WERI-Rb-1 (cell line): ENCODE measurements at regions not wholly inside any gene's neighbourhood (a gene's known extent, or its start where the extent isn't known, plus 50 kb on each side); places are given as distances from the start of the nearest gene placed in this dataset.

ENCODE experiments used
- DNase-seq: peaks from one replicate; pipeline ENCODE4 v3.0.0-alpha.2; 2020
- H3K27ac ChIP-seq: fragments of 250-450 bp; sonication (Bioruptor Pico); 2 replicates; pipeline ENCODE4 v1.5.1; 2020; ENCODE audit warnings: mild to moderate bottlenecking, moderate library complexity
- H3K27me3 ChIP-seq: fragments of 250-450 bp; sonication (Bioruptor Pico); 2 replicates; pipeline ENCODE4 v1.5.1; 2021; ENCODE audit warnings: mild to moderate bottlenecking, low read depth, moderate library complexity; ENCODE audit not compliant: insufficient read depth, severe bottlenecking
- H3K36me3 ChIP-seq: fragments of 250-450 bp; sonication (Bioruptor Pico); 2 replicates; pipeline ENCODE4 v1.5.1; 2020; ENCODE audit warnings: mild to moderate bottlenecking, moderate library complexity
- H3K4me3 ChIP-seq: 2 replicates; pipeline ENCODE4 v1.5.1; 2011; ENCODE audit warnings: low read depth, mild to moderate bottlenecking, control low read depth, low read length
- H3K9me3 ChIP-seq: fragments of 250-450 bp; sonication (Bioruptor Pico); 2 replicates; pipeline ENCODE4 v1.5.1; 2021; ENCODE audit warnings: mild to moderate bottlenecking, moderate library complexity; ENCODE audit not compliant: severe bottlenecking
- CTCF ChIP-seq: IDR thresholded peaks from 2 replicates; pipeline ENCODE4 v1.5.1; 2011; ENCODE audit warnings: low read depth, mild to moderate bottlenecking, control low read depth, inconsistent platforms, low read length

GRCh38 chr14:101176535-101177205 lies 273.1 kb upstream of the RTL1 start:
- DNase-seq: no peak
- peaks cover 7% of the 10 kb centered on the region for H3K9me3 ChIP-seq
- H3K36me3 ChIP-seq: no peaks in the 10 kb centered on the region
- H3K27ac ChIP-seq: no peak overlapping the region
- no peak overlapping the region for H3K4me3 ChIP-seq
- no peak for TF ChIP-seq CTCF
- H3K27me3 ChIP-seq: peaks cover 71% of the 10 kb centered on the region

- no peak overlapping the region for H3K4me3 ChIP-seq
- no peak overlapping the region for H3K27ac ChIP-seq
- no peak for TF ChIP-seq CTCF
These were observed 273.9 kb upstream of the RTL1 start for GRCh38 chr14:101177301-101177971.

GRCh38 chr14:101178184-101179072 lies 274.9 kb upstream of the RTL1 start:
- Histone ChIP-seq H3K27ac (no peak overlapping the region), H3K36me3 (no peaks in the 10 kb centered on the region), H3K4me3 (no peak overlapping the region), H3K9me3 (peaks cover 7% of the 10 kb centered on the region), H3K27me3 (peaks cover 65% of the 10 kb centered on the region)
- no peak for DNase-seq
- TF ChIP-seq CTCF: no peak

More at GRCh38 chr14:101177301-101177971, 273.9 kb upstream of the RTL1 start:
- no peak for DNase-seq
- H3K9me3 ChIP-seq: peaks cover 7% of the 10 kb centered on the region
- H3K36me3 ChIP-seq: no peaks in the 10 kb centered on the region
- peaks cover 66% of the 10 kb centered on the region for H3K27me3 ChIP-seq

- no peak for TF ChIP-seq CTCF
- Histone ChIP-seq H3K36me3 (no peaks in the 10 kb centered on the region), H3K4me3 (no peak overlapping the region), H3K27ac (no peak overlapping the region), H3K9me3 (peaks cover 7% of the 10 kb centered on the region), H3K27me3 (peaks cover 71% of the 10 kb centered on the region)
- DNase-seq: no peak
These were observed 276.2 kb upstream of the RTL1 start for GRCh38 chr14:101179691-101180211.

- H3K9me3 ChIP-seq: peaks cover 7% of the 10 kb centered on the region
- no peak for TF ChIP-seq CTCF
- H3K27me3 ChIP-seq: peaks cover 71% of the 10 kb centered on the region
- no peak for DNase-seq
- no peak overlapping the region for H3K27ac ChIP-seq
- H3K4me3 ChIP-seq: no peak overlapping the region
- no peaks in the 10 kb centered on the region for H3K36me3 ChIP-seq
These were observed 278.2 kb upstream of the RTL1 start for GRCh38 chr14:101181446-101182313.
